ENCODE measurements at regions not wholly inside any gene's neighbourhood (a gene's known extent, or its start where the extent isn't known, plus 50 kb on each side); places are given as distances from the start of the nearest gene placed in this dataset.

DNA sequence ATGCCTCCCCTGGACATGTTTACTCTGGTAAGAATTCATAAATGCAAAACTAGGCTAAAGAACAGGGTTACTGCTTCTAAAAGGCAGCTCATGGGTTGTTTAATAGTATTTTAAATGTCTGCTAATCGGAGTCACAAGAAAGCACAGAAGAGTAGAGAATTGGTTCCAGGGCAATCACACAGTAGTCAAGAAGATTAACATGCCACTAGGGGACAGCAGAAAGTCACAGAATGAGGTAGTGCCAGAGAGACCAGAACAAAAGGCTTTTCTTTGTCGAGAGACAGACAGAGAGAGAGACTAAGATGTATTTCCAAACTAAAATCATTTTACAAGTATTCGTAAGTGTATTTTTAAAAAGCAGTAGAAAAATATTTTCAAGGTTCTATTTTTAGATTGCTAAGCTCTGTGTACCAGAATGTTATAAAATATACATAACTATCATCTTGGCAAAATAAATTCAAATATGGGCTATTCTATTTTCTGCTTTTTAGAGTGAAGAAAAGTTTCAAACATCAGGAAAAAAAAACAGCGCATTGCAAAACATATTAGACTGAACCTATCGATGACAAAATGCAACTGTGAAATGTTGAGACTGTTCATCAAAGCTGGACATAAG lies 78.3 kb upstream of the CDIN1 start:
- CTCF ChIA-PET: interaction anchor here (0.5 to 3.2 kb wide), 48 partner anchors 9 to 1875 kb away, joined by 3 to 17 read pairs (median 3); no protein-coding TSS in a partner anchor
- H3K36me3 Mint-ChIP-seq (ENCODE audit: insufficient read depth, unreplicated experiment): no peaks in the 10 kb centered on the region
- no peaks in the 10 kb centered on the region for H3K9me3 Mint-ChIP-seq (ENCODE audit: unreplicated experiment)
- BruUV-seq (replicated peaks): no TSS peak
- H3K4me1 Mint-ChIP-seq (ENCODE audit: insufficient read depth, unreplicated experiment): no peaks in the 10 kb centered on the region
- intact Hi-C loops (cut with micrococcal nuclease): loop anchor here (1.0 to 5.0 kb wide), 6 partner anchors 381 to 1391 kb away; no protein-coding TSS in a partner anchor
- H3K27ac Mint-ChIP-seq (ENCODE audit: low read depth, unreplicated experiment): no peak overlapping the region
- no peak overlapping the region for H3K4me3 Mint-ChIP-seq (ENCODE audit: unreplicated experiment)
- H3K27me3 Mint-ChIP-seq (ENCODE audit: insufficient read depth, unreplicated experiment): peaks cover 33% of the 10 kb centered on the region
- peak; percentile 69 for DNase-seq (ENCODE audit: unreplicated experiment)
- POLR2A ChIA-PET: interaction anchor here (0.5 kb wide), 1 partner anchor 109 kb away, joined by 3 read pairs; no protein-coding TSS in a partner anchor
- TF ChIP-seq, protein P1, sequence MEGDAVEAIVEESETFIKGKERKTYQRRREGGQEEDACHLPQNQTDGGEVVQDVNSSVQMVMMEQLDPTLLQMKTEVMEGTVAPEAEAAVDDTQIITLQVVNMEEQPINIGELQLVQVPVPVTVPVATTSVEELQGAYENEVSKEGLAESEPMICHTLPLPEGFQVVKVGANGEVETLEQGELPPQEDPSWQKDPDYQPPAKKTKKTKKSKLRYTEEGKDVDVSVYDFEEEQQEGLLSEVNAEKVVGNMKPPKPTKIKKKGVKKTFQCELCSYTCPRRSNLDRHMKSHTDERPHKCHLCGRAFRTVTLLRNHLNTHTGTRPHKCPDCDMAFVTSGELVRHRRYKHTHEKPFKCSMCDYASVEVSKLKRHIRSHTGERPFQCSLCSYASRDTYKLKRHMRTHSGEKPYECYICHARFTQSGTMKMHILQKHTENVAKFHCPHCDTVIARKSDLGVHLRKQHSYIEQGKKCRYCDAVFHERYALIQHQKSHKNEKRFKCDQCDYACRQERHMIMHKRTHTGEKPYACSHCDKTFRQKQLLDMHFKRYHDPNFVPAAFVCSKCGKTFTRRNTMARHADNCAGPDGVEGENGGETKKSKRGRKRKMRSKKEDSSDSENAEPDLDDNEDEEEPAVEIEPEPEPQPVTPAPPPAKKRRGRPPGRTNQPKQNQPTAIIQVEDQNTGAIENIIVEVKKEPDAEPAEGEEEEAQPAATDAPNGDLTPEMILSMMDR (IDR thresholded peaks at IDR 0.05; ENCODE audit: unreplicated experiment): peak; percentile 66

DNA sequence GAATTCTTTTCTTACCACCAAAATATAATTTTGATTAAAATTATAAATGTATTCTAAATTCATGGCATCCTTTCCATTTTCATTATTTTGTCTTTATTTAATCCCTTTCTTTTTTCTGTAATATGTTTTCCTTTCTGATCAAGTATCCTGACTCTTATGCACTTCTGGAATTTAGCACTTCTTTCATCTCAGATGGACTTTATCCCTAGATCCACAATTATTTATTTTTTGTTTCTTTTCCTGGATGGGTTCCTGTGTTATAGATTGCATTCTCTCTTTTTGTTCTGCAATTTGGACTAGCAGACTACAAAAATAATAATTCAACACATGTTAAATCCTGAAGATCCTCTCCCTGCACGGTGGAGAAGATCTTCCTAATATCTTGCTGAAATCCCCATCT lies 76.9 kb upstream of the CDIN1 start:
- no peak overlapping the region for H3K4me3 Mint-ChIP-seq (ENCODE audit: unreplicated experiment)
- no peaks in the 10 kb centered on the region for H3K36me3 Mint-ChIP-seq (ENCODE audit: insufficient read depth, unreplicated experiment)
- no peaks in the 10 kb centered on the region for H3K9me3 Mint-ChIP-seq (ENCODE audit: unreplicated experiment)
- no peak for DNase-seq (ENCODE audit: unreplicated experiment)
- H3K27me3 Mint-ChIP-seq (ENCODE audit: insufficient read depth, unreplicated experiment): peaks cover 43% of the 10 kb centered on the region
- no peaks in the 10 kb centered on the region for H3K4me1 Mint-ChIP-seq (ENCODE audit: insufficient read depth, unreplicated experiment)
- CTCF ChIA-PET: interaction anchor here (0.7 to 3.2 kb wide), 9 partner anchors 10 to 805 kb away, joined by 3 to 17 read pairs (median 7); no protein-coding TSS in a partner anchor
- H3K27ac Mint-ChIP-seq (ENCODE audit: low read depth, unreplicated experiment): no peak overlapping the region
- POLR2A ChIA-PET: no interaction called here
- no TSS peak for BruUV-seq (replicated peaks)
- TF ChIP-seq, protein P1 (IDR thresholded peaks at IDR 0.05; ENCODE audit: unreplicated experiment): no peak
- intact Hi-C loops (cut with micrococcal nuclease): loop anchor here (5.0 kb wide), 4 partner anchors 380 to 1390 kb away; no protein-coding TSS in a partner anchor

DNA sequence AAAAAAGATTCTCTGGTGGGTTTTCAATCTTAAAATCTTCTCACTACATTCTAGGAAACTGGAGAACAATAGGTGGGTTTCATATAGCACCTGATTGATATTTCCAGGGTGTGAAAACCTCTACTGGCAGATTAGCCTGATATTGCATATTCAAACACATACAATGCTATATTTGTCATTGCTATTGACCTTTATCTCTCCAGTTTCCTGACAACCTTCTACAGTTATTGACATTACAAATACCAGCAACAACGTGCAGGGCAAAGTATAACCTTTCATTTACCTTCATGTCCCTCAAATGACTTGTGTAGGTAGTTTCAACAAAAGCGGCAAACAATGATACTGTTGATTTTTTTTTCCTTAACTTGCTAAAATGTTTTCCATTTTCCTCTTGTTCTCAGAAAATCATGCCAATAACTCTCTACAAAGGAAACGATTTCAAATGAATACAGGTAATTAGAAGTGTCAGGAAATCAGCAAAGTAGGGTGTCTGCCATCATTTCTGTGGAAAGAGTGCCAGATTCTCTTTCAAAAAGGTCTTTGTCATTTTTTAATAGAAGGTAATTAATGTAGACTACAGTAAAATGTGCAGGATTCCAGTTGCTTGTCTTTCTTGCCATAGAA lies 72.6 kb upstream of the CDIN1 start:
- no peak for DNase-seq (ENCODE audit: unreplicated experiment)
- no TSS peak for BruUV-seq (replicated peaks)
- Mint-ChIP-seq H3K4me3 (ENCODE audit: unreplicated experiment) (no peak overlapping the region), H3K4me1 (ENCODE audit: insufficient read depth, unreplicated experiment) (no peaks in the 10 kb centered on the region), H3K9me3 (ENCODE audit: unreplicated experiment) (no peaks in the 10 kb centered on the region), H3K27me3 (ENCODE audit: insufficient read depth, unreplicated experiment) (peaks cover 66% of the 10 kb centered on the region), H3K27ac (ENCODE audit: low read depth, unreplicated experiment) (no peak overlapping the region), H3K36me3 (ENCODE audit: insufficient read depth, unreplicated experiment) (no peaks in the 10 kb centered on the region)
- POLR2A ChIA-PET: no interaction called here
- TF ChIP-seq, protein P1 (IDR thresholded peaks at IDR 0.05; ENCODE audit: unreplicated experiment): no peak
- intact Hi-C loops (cut with micrococcal nuclease): no loop called here
- CTCF ChIA-PET: interaction anchor here (0.6 kb wide), 1 partner anchor 268 kb away, joined by 3 read pairs; no protein-coding TSS in a partner anchor

DNA sequence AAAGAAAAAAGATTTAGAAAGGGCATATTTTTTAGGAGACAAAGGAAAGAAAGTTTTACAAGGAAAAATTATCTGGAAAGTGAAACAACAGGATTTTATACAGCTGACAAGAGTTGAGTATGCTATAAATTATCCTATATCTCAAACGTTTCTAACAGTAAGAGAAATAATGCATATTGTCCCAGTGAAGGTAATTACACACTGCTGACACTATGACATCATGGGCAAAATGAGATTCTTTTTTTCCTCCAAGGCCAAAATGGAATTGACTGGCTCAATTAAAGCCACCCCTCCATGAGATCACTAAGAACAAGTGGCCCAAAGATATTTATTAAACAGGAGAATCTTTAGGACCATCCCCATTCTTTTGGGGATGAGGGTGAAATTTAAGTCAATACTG lies 72.0 kb upstream of the CDIN1 start:
- Mint-ChIP-seq H3K4me1 (ENCODE audit: insufficient read depth, unreplicated experiment) (no peaks in the 10 kb centered on the region), H3K27ac (ENCODE audit: low read depth, unreplicated experiment) (no peak overlapping the region), H3K9me3 (ENCODE audit: unreplicated experiment) (no peaks in the 10 kb centered on the region), H3K27me3 (ENCODE audit: insufficient read depth, unreplicated experiment) (peaks cover 63% of the 10 kb centered on the region), H3K36me3 (ENCODE audit: insufficient read depth, unreplicated experiment) (no peaks in the 10 kb centered on the region), H3K4me3 (ENCODE audit: unreplicated experiment) (no peak overlapping the region)
- intact Hi-C loops (cut with micrococcal nuclease): no loop called here
- CTCF ChIA-PET: no interaction called here
- POLR2A ChIA-PET: no interaction called here
- TF ChIP-seq, protein P1 (IDR thresholded peaks at IDR 0.05; ENCODE audit: unreplicated experiment): no peak
- DNase-seq (ENCODE audit: unreplicated experiment): no peak
- no TSS peak for BruUV-seq (replicated peaks)

Measured in MCF 10A (cell line).